ENCODE measurements at regions not wholly inside any gene's neighbourhood (a gene's known extent, or its start where the extent isn't known, plus 50 kb on each side); places are given as distances from the start of the nearest gene placed in this dataset.
"Not testable (repeated sequence)": the region's sequence is repeated elsewhere in the genome, so short reads cannot be mapped to it uniquely, and the experiment has no call there.

GRCh38 chr9:106207298-106207697, 513.0 kb downstream of the TMEM38B start:
- H3K4me3 ChIP-seq (ENCODE audit: low read length) = no peak overlapping the region
- no peak for DNase-seq (ENCODE audit: low read depth)
- TF ChIP-seq CTCF (IDR thresholded peaks at IDR 0.05; ENCODE audit: insufficient read depth, low read depth, low read length, missing control alignments) = no peak

GRCh38 chr9:106218427-106218826, 524.1 kb downstream of the TMEM38B start:
- DNase-seq (ENCODE audit: low read depth) = no peak
- no peak for TF ChIP-seq CTCF (IDR thresholded peaks at IDR 0.05; ENCODE audit: insufficient read depth, low read depth, low read length, missing control alignments)
- no peak overlapping the region for H3K4me3 ChIP-seq (ENCODE audit: low read length)

GRCh38 chr9:106218854-106219253, 524.5 kb downstream of the TMEM38B start:
- no peak for TF ChIP-seq CTCF (IDR thresholded peaks at IDR 0.05; ENCODE audit: insufficient read depth, low read depth, low read length, missing control alignments)
- no peak overlapping the region for H3K4me3 ChIP-seq (ENCODE audit: low read length)
- peak; percentile 23 for DNase-seq (ENCODE audit: low read depth)

GRCh38 chr9:106220415-106220814, 526.1 kb downstream of the TMEM38B start:
- no peak for TF ChIP-seq CTCF (IDR thresholded peaks at IDR 0.05; ENCODE audit: insufficient read depth, low read depth, low read length, missing control alignments)
- DNase-seq (ENCODE audit: low read depth) = no peak
- H3K4me3 ChIP-seq (ENCODE audit: low read length) = no peak overlapping the region

GRCh38 chr9:106228861-106229260, 534.5 kb downstream of the TMEM38B start:
- no peak for DNase-seq (ENCODE audit: low read depth)
- TF ChIP-seq CTCF (IDR thresholded peaks at IDR 0.05; ENCODE audit: insufficient read depth, low read depth, low read length, missing control alignments) = no peak
- no peak overlapping the region for H3K4me3 ChIP-seq (ENCODE audit: low read length)

- DNase-seq (ENCODE audit: low read depth) = no peak
- no peak for TF ChIP-seq CTCF (IDR thresholded peaks at IDR 0.05; ENCODE audit: insufficient read depth, low read depth, low read length, missing control alignments)
- no peak overlapping the region for H3K4me3 ChIP-seq (ENCODE audit: low read length)
Measured at GRCh38 chr9:106233116-106233515, 538.8 kb downstream of the TMEM38B start.

- not testable (repeated sequence) for H3K4me3 ChIP-seq (ENCODE audit: low read length); DNase-seq (ENCODE audit: low read depth)
Measured at GRCh38 chr9:106260908-106261307, 566.6 kb downstream of the TMEM38B start.

GRCh38 chr9:106277966-106278365, 583.6 kb downstream of the TMEM38B start:
- TF ChIP-seq CTCF (IDR thresholded peaks at IDR 0.05; ENCODE audit: insufficient read depth, low read depth, low read length, missing control alignments) = no peak
- no peak for DNase-seq (ENCODE audit: low read depth)
- H3K4me3 ChIP-seq (ENCODE audit: low read length) = no peak overlapping the region

Measured in epithelial cell of esophagus (primary cell).